ENCODE measurements at regions not wholly inside any gene's neighbourhood (a gene's known extent, or its start where the extent isn't known, plus 50 kb on each side); places are given as distances from the start of the nearest gene placed in this dataset.
A peak's percentile ranks its signal among the peaks of the same experiment; 100 is the strongest.

DNA sequence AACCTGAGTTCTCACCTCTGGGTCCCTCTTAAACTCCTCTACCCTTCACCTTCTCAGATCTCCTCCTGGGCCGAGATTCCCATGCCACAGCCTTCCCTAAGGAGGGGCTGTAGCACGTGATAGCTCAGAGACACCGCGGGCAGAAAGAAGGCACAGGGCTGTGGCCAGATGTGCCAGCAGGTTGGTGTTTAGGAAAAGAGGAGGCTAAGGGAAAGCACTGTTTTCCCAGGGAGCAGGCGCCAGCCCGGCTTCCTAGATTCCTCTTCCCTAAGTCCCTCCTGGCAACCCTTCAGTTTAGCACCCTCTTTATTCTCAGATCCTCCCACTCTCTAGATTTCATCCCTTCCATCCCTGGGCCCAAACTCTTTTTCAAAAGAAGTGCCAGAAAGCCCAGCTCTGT lies 59.4 kb upstream of the CCNG1 start:
- Histone ChIP-seq H2BK12ac (ENCODE audit: low read length) (no peak overlapping the region), H2AK5ac (ENCODE audit: low read length) (no peak overlapping the region), H4K12ac (ENCODE audit: low read depth, low read length) (no peak overlapping the region), H4K91ac (ENCODE audit: low read depth, low read length) (no peak overlapping the region), H3K14ac (ENCODE audit: low read length) (no peak overlapping the region), H3K4ac (ENCODE audit: low read depth, low read length) (no peak overlapping the region), H3K36me3 (ENCODE audit: control insufficient read depth in 1 of 2, insufficient read depth in 2 of 2, low read length in 2 of 2) (no peaks in the 10 kb centered on the region), H2AFZ (ENCODE audit: insufficient read depth, low read length, poor library complexity) (no peak overlapping the region), H3K9me3 (ENCODE audit: insufficient read depth, low read depth, low read length) (no peaks in the 10 kb centered on the region), H4K8ac (ENCODE audit: low read depth, low read length) (no peak overlapping the region), H3K27me3 (ENCODE audit: insufficient read depth, low read length) (no peaks in the 10 kb centered on the region), H3K79me2 (ENCODE audit: control insufficient read depth, insufficient read depth, low read length, poor library complexity) (no peaks in the 10 kb centered on the region), H3K4me2 (ENCODE audit: low read length) (no peak overlapping the region), H3K23ac (ENCODE audit: low read length) (no peak overlapping the region), H3K9ac (ENCODE audit: low read length) (no peak overlapping the region), H2BK120ac (ENCODE audit: insufficient read depth, low read length, poor library complexity) (no peak overlapping the region), H3K79me1 (ENCODE audit: low read length) (no peaks in the 10 kb centered on the region), H3K27ac (ENCODE audit: low read depth, low read length) (no peak overlapping the region), H3K4me1 (ENCODE audit: control insufficient read depth in 1 of 2, insufficient read depth in 2 of 2, low read length in 2 of 2) (no peaks in the 10 kb centered on the region), H3K18ac (ENCODE audit: low read length) (no peak overlapping the region), H2BK5ac (ENCODE audit: low read depth, low read length, poor library complexity) (no peak overlapping the region), H3K4me3 (ENCODE audit: low read depth, low read length) (no peak overlapping the region)
- DNase-seq, result no peak
- no CpG with 5 or more reads among the region's 6 CpGs for WGBS (ENCODE audit: extremely low coverage, insufficient coverage, insufficient read length)

DNA sequence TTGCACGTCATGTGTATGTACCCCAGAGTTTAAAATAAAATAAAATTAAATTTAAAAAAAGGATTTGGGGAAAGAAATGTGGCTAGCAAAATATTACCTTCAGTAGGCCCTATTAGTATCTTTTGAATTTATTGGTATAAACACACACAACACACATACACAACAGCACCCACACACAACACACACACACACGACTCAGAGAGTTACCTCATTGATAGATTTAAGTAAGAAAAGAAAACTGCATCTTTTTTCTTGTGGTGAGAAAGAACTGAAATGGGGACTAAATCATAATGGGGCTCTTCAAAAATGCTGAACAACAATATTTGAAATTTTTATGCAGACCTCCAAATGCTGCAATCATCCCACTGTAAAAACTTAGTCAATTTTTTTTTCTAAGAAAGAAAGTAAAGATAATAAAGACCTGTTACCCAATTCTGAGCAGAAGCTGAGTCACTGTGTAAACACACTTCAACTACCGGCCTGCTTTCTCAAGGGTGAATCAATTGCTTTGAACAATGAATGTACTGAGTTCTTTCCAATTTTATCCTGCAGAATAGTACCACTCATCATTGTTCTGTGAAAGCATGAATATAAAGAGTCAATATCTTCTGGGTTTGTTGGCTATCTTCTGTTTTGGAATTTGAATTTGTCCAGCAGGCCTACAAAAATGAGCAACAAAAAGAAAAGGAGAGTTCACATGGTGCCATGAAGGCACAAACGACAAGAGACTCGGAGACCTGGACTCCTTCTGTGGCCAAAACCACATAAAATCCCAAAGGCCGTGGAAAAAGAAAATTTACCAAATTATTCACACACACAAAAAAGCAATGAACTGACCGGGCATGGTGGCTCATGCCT lies 57.9 kb upstream of the CCNG1 start:
- no peak overlapping the region for H4K8ac ChIP-seq (ENCODE audit: low read depth, low read length)
- no peak overlapping the region for H2BK120ac ChIP-seq (ENCODE audit: insufficient read depth, low read length, poor library complexity)
- H3K9me3 ChIP-seq (ENCODE audit: insufficient read depth, low read depth, low read length), result no peaks in the 10 kb centered on the region
- peak in 1 of 2 donors; percentile 2 for DNase-seq
- no peak overlapping the region for H2AK5ac ChIP-seq (ENCODE audit: low read length)
- H3K4me2 ChIP-seq (ENCODE audit: low read length), result no peak overlapping the region
- H3K27ac ChIP-seq (ENCODE audit: low read depth, low read length), result no peak overlapping the region
- no peaks in the 10 kb centered on the region for H3K36me3 ChIP-seq (ENCODE audit: control insufficient read depth in 1 of 2, insufficient read depth in 2 of 2, low read length in 2 of 2)
- no peak overlapping the region for H2AFZ ChIP-seq (ENCODE audit: insufficient read depth, low read length, poor library complexity)
- no peaks in the 10 kb centered on the region for H3K79me1 ChIP-seq (ENCODE audit: low read length)
- no peaks in the 10 kb centered on the region for H3K4me1 ChIP-seq (ENCODE audit: control insufficient read depth in 1 of 2, insufficient read depth in 2 of 2, low read length in 2 of 2)
- H3K4me3 ChIP-seq (ENCODE audit: low read depth, low read length), result no peak overlapping the region
- H2BK5ac ChIP-seq (ENCODE audit: low read depth, low read length, poor library complexity), result no peak overlapping the region
- H3K27me3 ChIP-seq (ENCODE audit: insufficient read depth, low read length), result no peaks in the 10 kb centered on the region
- no peak overlapping the region for H4K91ac ChIP-seq (ENCODE audit: low read depth, low read length)
- H4K12ac ChIP-seq (ENCODE audit: low read depth, low read length), result no peak overlapping the region
- no peak overlapping the region for H3K18ac ChIP-seq (ENCODE audit: low read length)
- no peaks in the 10 kb centered on the region for H3K79me2 ChIP-seq (ENCODE audit: control insufficient read depth, insufficient read depth, low read length, poor library complexity)
- H2BK12ac ChIP-seq (ENCODE audit: low read length), result no peak overlapping the region
- no peak overlapping the region for H3K23ac ChIP-seq (ENCODE audit: low read length)
- no peak overlapping the region for H3K9ac ChIP-seq (ENCODE audit: low read length)
- WGBS (ENCODE audit: extremely low coverage, insufficient coverage, insufficient read length), result no CpG with 5 or more reads among the region's 7 CpGs
- no peak overlapping the region for H3K4ac ChIP-seq (ENCODE audit: low read depth, low read length)
- H3K14ac ChIP-seq (ENCODE audit: low read length), result no peak overlapping the region

DNA sequence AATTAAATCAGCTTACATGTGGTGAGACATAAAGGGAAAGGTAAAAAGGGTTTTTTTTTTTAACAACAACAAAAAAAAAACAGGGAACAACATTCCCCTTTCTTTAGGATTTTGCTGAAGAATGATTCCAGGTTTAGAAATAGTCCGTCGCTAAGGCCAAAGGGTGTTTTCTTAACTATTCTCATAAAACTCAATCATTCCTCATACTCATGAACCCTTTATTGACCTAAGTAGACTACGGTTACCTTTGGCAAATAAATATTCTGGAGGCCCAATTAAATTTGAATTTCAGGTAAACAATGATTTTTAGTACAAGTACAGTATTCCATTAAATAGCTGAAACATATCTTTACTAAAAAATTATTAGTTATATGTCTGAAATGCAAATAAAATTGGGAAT lies 55.6 kb upstream of the CCNG1 start:
- Histone ChIP-seq H3K27me3 (ENCODE audit: insufficient read depth, low read length) (no peaks in the 10 kb centered on the region), H2BK12ac (ENCODE audit: low read length) (no peak overlapping the region), H4K12ac (ENCODE audit: low read depth, low read length) (no peak overlapping the region), H3K14ac (ENCODE audit: low read length) (no peak overlapping the region), H2BK120ac (ENCODE audit: insufficient read depth, low read length, poor library complexity) (no peak overlapping the region), H2AFZ (ENCODE audit: insufficient read depth, low read length, poor library complexity) (no peak overlapping the region), H3K4ac (ENCODE audit: low read depth, low read length) (no peak overlapping the region), H3K79me1 (ENCODE audit: low read length) (no peaks in the 10 kb centered on the region), H3K4me1 (ENCODE audit: control insufficient read depth in 1 of 2, insufficient read depth in 2 of 2, low read length in 2 of 2) (no peaks in the 10 kb centered on the region), H3K36me3 (ENCODE audit: control insufficient read depth in 1 of 2, insufficient read depth in 2 of 2, low read length in 2 of 2) (no peaks in the 10 kb centered on the region), H2BK5ac (ENCODE audit: low read depth, low read length, poor library complexity) (no peak overlapping the region), H3K4me2 (ENCODE audit: low read length) (no peak overlapping the region), H4K8ac (ENCODE audit: low read depth, low read length) (no peak overlapping the region), H3K79me2 (ENCODE audit: control insufficient read depth, insufficient read depth, low read length, poor library complexity) (no peaks in the 10 kb centered on the region), H2AK5ac (ENCODE audit: low read length) (no peak overlapping the region), H3K23ac (ENCODE audit: low read length) (no peak overlapping the region), H3K9me3 (ENCODE audit: insufficient read depth, low read depth, low read length) (no peaks in the 10 kb centered on the region), H3K27ac (ENCODE audit: low read depth, low read length) (no peak overlapping the region), H3K4me3 (ENCODE audit: low read depth, low read length) (no peak overlapping the region), H3K18ac (ENCODE audit: low read length) (no peak overlapping the region), H3K9ac (ENCODE audit: low read length) (no peak overlapping the region), H4K91ac (ENCODE audit: low read depth, low read length) (no peak overlapping the region)
- no CpG with 5 or more reads among the region's 3 CpGs for WGBS (ENCODE audit: extremely low coverage, insufficient coverage, insufficient read length)
- DNase-seq, result no peak

DNA sequence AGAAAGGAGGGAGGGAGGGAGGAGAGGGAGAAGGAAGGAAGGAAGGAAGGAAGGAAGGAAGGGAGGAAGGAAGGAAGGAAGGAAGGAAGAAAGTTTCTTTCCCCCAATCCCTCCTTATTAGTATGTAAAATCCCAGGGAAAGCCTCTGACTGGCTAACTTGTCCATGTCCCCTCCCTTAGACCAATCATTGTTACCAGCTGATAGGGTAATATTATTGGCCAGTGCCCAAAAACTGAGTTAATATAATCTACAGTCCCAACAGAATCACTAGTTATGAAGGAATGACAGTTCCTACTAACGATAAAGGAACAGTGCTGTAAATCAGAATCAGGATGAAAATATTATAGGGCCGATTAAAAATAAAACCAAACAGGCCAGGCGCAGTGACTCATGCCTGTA lies 53.6 kb upstream of the CCNG1 start:
- no peaks in the 10 kb centered on the region for H3K9me3 ChIP-seq (ENCODE audit: insufficient read depth, low read depth, low read length)
- H4K12ac ChIP-seq (ENCODE audit: low read depth, low read length), result no peak overlapping the region
- no peak overlapping the region for H3K27ac ChIP-seq (ENCODE audit: low read depth, low read length)
- no peak overlapping the region for H3K18ac ChIP-seq (ENCODE audit: low read length)
- no peak overlapping the region for H2BK5ac ChIP-seq (ENCODE audit: low read depth, low read length, poor library complexity)
- H3K79me2 ChIP-seq (ENCODE audit: control insufficient read depth, insufficient read depth, low read length, poor library complexity), result no peaks in the 10 kb centered on the region
- no peak overlapping the region for H2BK12ac ChIP-seq (ENCODE audit: low read length)
- H3K4me2 ChIP-seq (ENCODE audit: low read length), result no peak overlapping the region
- no peak overlapping the region for H2BK120ac ChIP-seq (ENCODE audit: insufficient read depth, low read length, poor library complexity)
- no peaks in the 10 kb centered on the region for H3K79me1 ChIP-seq (ENCODE audit: low read length)
- no peak overlapping the region for H4K91ac ChIP-seq (ENCODE audit: low read depth, low read length)
- H4K8ac ChIP-seq (ENCODE audit: low read depth, low read length), result no peak overlapping the region
- no peak overlapping the region for H3K23ac ChIP-seq (ENCODE audit: low read length)
- no peak overlapping the region for H2AFZ ChIP-seq (ENCODE audit: insufficient read depth, low read length, poor library complexity)
- DNase-seq, result no peak
- H3K27me3 ChIP-seq (ENCODE audit: insufficient read depth, low read length), result no peaks in the 10 kb centered on the region
- H2AK5ac ChIP-seq (ENCODE audit: low read length), result no peak overlapping the region
- H3K14ac ChIP-seq (ENCODE audit: low read length), result no peak overlapping the region
- no peaks in the 10 kb centered on the region for H3K36me3 ChIP-seq (ENCODE audit: control insufficient read depth in 1 of 2, insufficient read depth in 2 of 2, low read length in 2 of 2)
- no peak overlapping the region for H3K4ac ChIP-seq (ENCODE audit: low read depth, low read length)
- H3K4me3 ChIP-seq (ENCODE audit: low read depth, low read length), result no peak overlapping the region
- no peaks in the 10 kb centered on the region for H3K4me1 ChIP-seq (ENCODE audit: control insufficient read depth in 1 of 2, insufficient read depth in 2 of 2, low read length in 2 of 2)
- no peak overlapping the region for H3K9ac ChIP-seq (ENCODE audit: low read length)
- no CpG with 5 or more reads among the region's 3 CpGs for WGBS (ENCODE audit: extremely low coverage, insufficient coverage, insufficient read length)
